Parathyroid adenoma (tissue), 2 donors: ENCODE measurements at regions not wholly inside any gene's neighbourhood (a gene's known extent, or its start where the extent isn't known, plus 50 kb on each side); places are given as distances from the start of the nearest gene placed in this dataset.

ENCODE experiments used
- H2AFZ ChIP-seq: fragments of 300-600 bp; sonication (generic); one replicate; pipeline ENCODE4 v1.7.0; 2017; ENCODE audit warnings: antibody characterized with exemption, mild to moderate bottlenecking
- H3K27ac ChIP-seq: fragments of 300-600 bp; sonication (generic); one replicate; pipeline ENCODE4 v1.7.0; 2017
- H3K27me3 ChIP-seq: fragments of 300-600 bp; sonication (generic); one replicate; pipeline ENCODE4 v1.7.0; 2017; ENCODE audit warnings: low read length; ENCODE audit not compliant: control insufficient read depth, insufficient read depth
- H3K36me3 ChIP-seq: fragments of 300-600 bp; sonication (generic); one replicate; pipeline ENCODE4 v1.7.0; 2017; ENCODE audit warnings: low read length; ENCODE audit not compliant: control insufficient read depth, insufficient read depth
- H3K4me1 ChIP-seq: fragments of 300-600 bp; sonication (generic); one replicate; pipeline ENCODE4 v1.7.0; 2017; ENCODE audit warnings: control low read depth
- H3K4me2 ChIP-seq: fragments of 300-600 bp; sonication (generic); one replicate; pipeline ENCODE4 v1.7.0; 2017; ENCODE audit warnings: low read length
- H3K4me3 ChIP-seq: fragments of 300-600 bp; sonication (generic); one replicate; pipeline ENCODE4 v1.7.0; 2017; ENCODE audit warnings: low read depth, low read length
- H3K79me2 ChIP-seq: fragments of 300-600 bp; sonication (generic); one replicate; pipeline ENCODE4 v1.7.0; 2017; ENCODE audit warnings: control low read depth
- H3K9ac ChIP-seq: fragments of 300-600 bp; sonication (generic); one replicate; pipeline ENCODE4 v1.7.0; 2017; ENCODE audit warnings: mild to moderate bottlenecking
- H3K9me3 ChIP-seq: fragments of 300-600 bp; sonication (generic); one replicate; pipeline ENCODE4 v1.7.0; 2017; ENCODE audit warnings: low read length; ENCODE audit not compliant: control insufficient read depth
- TF ChIP-seq, protein P1 (sequence below): fragments of 300-600 bp; sonication (generic); IDR thresholded peaks from one replicate; pipeline ENCODE4 v1.7.0; 2017; ENCODE audit warnings: antibody characterized with exemption, mild to moderate bottlenecking
- donor health status: primary hyperparathyroidism.

DNA sequence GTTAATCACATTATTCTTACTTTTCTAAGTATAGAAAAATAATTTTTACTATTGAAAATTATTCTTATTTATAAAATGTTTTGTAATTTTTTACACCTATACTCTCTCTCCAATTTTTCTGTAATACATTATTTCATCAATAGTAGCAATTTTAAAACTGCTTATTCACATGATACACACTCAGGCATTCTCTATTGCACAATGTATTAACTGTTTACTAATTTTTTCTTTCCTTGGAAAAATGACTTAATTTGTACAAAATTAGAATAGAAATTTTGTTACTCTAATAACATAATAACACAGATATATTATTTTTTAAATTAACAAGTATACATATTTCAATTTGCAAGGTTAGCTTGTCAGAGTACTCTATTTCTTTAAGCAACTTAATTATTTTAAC, 92.9 kb upstream of the PRKG1 start:
- H3K36me3 ChIP-seq: no peaks in the 10 kb centered on the region
- no peaks in the 10 kb centered on the region for H3K9me3 ChIP-seq
- H3K79me2 ChIP-seq: no peaks in the 10 kb centered on the region
- no peaks in the 10 kb centered on the region for H3K4me1 ChIP-seq
- TF ChIP-seq, protein P1, sequence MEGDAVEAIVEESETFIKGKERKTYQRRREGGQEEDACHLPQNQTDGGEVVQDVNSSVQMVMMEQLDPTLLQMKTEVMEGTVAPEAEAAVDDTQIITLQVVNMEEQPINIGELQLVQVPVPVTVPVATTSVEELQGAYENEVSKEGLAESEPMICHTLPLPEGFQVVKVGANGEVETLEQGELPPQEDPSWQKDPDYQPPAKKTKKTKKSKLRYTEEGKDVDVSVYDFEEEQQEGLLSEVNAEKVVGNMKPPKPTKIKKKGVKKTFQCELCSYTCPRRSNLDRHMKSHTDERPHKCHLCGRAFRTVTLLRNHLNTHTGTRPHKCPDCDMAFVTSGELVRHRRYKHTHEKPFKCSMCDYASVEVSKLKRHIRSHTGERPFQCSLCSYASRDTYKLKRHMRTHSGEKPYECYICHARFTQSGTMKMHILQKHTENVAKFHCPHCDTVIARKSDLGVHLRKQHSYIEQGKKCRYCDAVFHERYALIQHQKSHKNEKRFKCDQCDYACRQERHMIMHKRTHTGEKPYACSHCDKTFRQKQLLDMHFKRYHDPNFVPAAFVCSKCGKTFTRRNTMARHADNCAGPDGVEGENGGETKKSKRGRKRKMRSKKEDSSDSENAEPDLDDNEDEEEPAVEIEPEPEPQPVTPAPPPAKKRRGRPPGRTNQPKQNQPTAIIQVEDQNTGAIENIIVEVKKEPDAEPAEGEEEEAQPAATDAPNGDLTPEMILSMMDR: no peak
- H3K9ac ChIP-seq: no peak overlapping the region
- no peak overlapping the region for H2AFZ ChIP-seq
- no peak overlapping the region for H3K27ac ChIP-seq
- no peak overlapping the region for H3K4me2 ChIP-seq
- no peak overlapping the region for H3K4me3 ChIP-seq
- no peaks in the 10 kb centered on the region for H3K27me3 ChIP-seq

DNA sequence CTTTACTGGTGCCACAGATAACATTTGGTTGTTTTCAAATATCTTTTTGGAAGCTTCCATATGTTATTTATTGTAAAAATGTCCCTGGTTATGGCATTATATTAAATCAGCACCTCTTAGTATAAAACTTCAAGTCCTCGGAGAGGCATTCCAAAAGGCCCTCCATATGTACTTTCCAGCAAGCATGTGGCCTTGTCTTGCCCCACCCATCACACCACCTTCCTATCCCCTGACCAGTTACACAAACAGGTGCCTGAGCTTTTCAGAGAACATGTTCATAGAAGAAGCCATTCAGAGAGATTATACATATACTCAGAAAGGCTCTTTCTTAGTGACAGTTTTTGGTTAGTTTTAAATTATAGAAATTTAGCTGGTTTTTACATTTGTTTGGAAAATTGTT, 92.4 kb upstream of the PRKG1 start:
- H3K4me1 ChIP-seq: no peaks in the 10 kb centered on the region
- H3K27ac ChIP-seq: no peak overlapping the region
- H2AFZ ChIP-seq: no peak overlapping the region
- no peaks in the 10 kb centered on the region for H3K9me3 ChIP-seq
- H3K4me2 ChIP-seq: no peak overlapping the region
- no peaks in the 10 kb centered on the region for H3K27me3 ChIP-seq
- TF ChIP-seq, protein P1: no peak
- H3K4me3 ChIP-seq: no peak overlapping the region
- no peaks in the 10 kb centered on the region for H3K79me2 ChIP-seq
- H3K36me3 ChIP-seq: no peaks in the 10 kb centered on the region
- H3K9ac ChIP-seq: no peak overlapping the region

DNA sequence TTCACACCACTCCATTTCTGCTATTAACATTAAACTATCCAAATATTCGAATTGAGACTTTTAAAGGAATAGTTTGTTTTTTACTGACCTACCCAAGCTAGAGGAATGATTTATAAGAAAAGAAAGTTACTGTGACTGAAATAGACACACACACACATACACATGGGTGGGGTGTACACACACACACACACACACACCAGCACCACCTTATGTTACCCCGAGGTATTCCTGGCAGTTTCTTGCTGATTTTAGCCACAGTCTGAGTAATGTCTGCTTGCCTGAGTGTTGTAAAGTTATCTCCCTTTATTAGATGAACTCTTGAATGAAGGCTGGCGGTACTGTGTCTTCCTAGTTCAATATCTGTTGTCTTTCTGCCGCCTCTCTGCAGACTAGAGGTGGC, 91.3 kb upstream of the PRKG1 start:
- H3K9ac ChIP-seq: no peak overlapping the region
- H3K27me3 ChIP-seq: no peaks in the 10 kb centered on the region
- no peaks in the 10 kb centered on the region for H3K9me3 ChIP-seq
- no peak overlapping the region for H3K4me3 ChIP-seq
- no peak overlapping the region for H3K27ac ChIP-seq
- no peaks in the 10 kb centered on the region for H3K36me3 ChIP-seq
- TF ChIP-seq, protein P1: no peak
- H3K4me2 ChIP-seq: no peak overlapping the region
- no peaks in the 10 kb centered on the region for H3K4me1 ChIP-seq
- H3K79me2 ChIP-seq: no peaks in the 10 kb centered on the region
- no peak overlapping the region for H2AFZ ChIP-seq

DNA sequence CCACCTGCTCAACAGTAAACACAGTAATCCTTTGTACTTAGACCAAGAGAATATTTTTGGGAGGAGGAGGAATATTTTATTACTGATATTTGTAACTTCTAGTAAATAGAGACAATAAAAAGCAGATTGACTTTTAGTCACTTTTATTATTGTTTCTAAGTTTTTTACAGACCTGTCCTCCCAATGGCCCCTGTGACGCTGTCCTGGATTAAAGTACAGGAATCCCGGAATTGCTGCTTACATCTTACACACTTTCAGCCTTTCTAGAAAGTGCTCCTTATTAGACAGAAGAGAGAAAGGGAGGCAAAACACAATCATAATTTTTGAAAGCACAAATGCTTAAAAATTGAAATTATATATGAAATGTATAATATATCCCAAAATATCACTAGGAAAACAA, 86.4 kb upstream of the PRKG1 start:
- Histone ChIP-seq H3K4me1 (no peaks in the 10 kb centered on the region), H3K27ac (no peak overlapping the region), H3K4me2 (no peak overlapping the region), H3K79me2 (no peaks in the 10 kb centered on the region), H3K9ac (no peak overlapping the region), H3K9me3 (no peaks in the 10 kb centered on the region), H3K36me3 (no peaks in the 10 kb centered on the region), H3K4me3 (no peak overlapping the region), H2AFZ (no peak overlapping the region), H3K27me3 (no peaks in the 10 kb centered on the region)
- TF ChIP-seq, protein P1: no peak

DNA sequence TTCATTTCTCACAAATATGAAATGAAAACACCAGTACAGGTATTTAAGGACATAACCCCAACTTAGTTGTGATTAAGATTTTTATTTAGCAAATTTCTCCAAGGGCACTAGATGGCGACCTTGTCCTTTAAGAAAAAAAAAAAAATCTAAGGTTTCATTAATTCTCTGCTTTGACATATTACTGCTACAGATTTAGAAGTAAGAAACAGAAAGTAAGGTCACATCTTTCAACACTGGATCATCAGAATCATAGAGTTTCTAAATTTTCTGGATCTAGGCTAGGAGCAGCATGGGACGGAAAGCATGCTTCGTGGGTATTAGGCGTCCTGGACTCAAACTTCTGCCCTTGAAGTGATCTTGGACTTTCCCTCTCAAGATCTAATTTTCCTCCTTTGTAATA, 85.5 kb upstream of the PRKG1 start:
- H3K9ac ChIP-seq: no peak overlapping the region
- H3K4me3 ChIP-seq: peak overlapping the region; percentile 33
- no peak overlapping the region for H3K27ac ChIP-seq

More for the DNA sequence above, 85.5 kb upstream of the PRKG1 start:
- H3K4me2 ChIP-seq: peak overlapping the region; percentile 36
- H3K4me1 ChIP-seq: no peaks in the 10 kb centered on the region
- H3K27me3 ChIP-seq: no peaks in the 10 kb centered on the region
- TF ChIP-seq, protein P1: peak; percentile 30
- H3K79me2 ChIP-seq: no peaks in the 10 kb centered on the region
- no peaks in the 10 kb centered on the region for H3K36me3 ChIP-seq
- no peaks in the 10 kb centered on the region for H3K9me3 ChIP-seq
- H2AFZ ChIP-seq: peak overlapping the region; percentile 2
